ENCODE measurements at regions not wholly inside any gene's neighbourhood (a gene's known extent, or its start where the extent isn't known, plus 50 kb on each side); places are given as distances from the start of the nearest gene placed in this dataset.
A peak's percentile ranks its signal among the peaks of the same experiment; 100 is the strongest.
"Not testable (repeated sequence)": the region's sequence is repeated elsewhere in the genome, so short reads cannot be mapped to it uniquely, and the experiment has no call there.

- H3K36me3 ChIP-seq (replicated peaks in 1 of 2; ENCODE audit: control insufficient read depth in 1 of 2, insufficient read depth in 2 of 2, low read length in 2 of 2) = no peaks in the 10 kb centered on the region
- Mint-ChIP-seq H3K27me3 (ENCODE audit: low read depth in 3 of 3) (peaks cover 13 to 27% (median 25%) of the 10 kb centered on the region in 3 donors), H3K4me1 (peaks cover 10% of the 10 kb centered on the region), H3K9me3 (peaks cover 0 to 7% (median 4%) of the 10 kb centered on the region in 7 donors), H3K27ac (no peak overlapping the region), H3K4me3 (peak overlapping the region in 1 of 2 donors; percentile 29), H3K36me3 (no peaks in the 10 kb centered on the region)
- WGBS (ENCODE audit: insufficient coverage) = 99% methylated on average over 9 of the region's 10 CpGs
- H3K4me2 ChIP-seq (replicated peaks; ENCODE audit: extremely low read depth, low read length, poor library complexity, severe bottlenecking) = no peak overlapping the region
- no peak overlapping the region for H2AFZ ChIP-seq (ENCODE audit: insufficient read depth, low read depth, low read length, poor library complexity, severe bottlenecking)
- H3K4me1 ChIP-seq (ENCODE audit: control insufficient read depth in 1 of 2, insufficient read depth in 2 of 2, low read length in 2 of 2) = peaks cover 4 to 5% of the 10 kb centered on the region in 2 donors
- no peak overlapping the region for H3K27ac ChIP-seq (ENCODE audit: low read depth in 1 of 2, low read length in 2 of 2)
- no peaks in the 10 kb centered on the region for H4K20me1 ChIP-seq (ENCODE audit: insufficient read depth, low read length)
- no peaks in the 10 kb centered on the region for H3K9me3 ChIP-seq (replicated peaks in 1 of 2; ENCODE audit: control insufficient read depth in 1 of 2, insufficient read depth in 1 of 2, low read length in 2 of 2)
- H3K27me3 ChIP-seq (ENCODE audit: control insufficient read depth in 2 of 2, insufficient read depth in 2 of 2, low read length in 2 of 2) = peaks cover 2 to 4% of the 10 kb centered on the region in 2 donors
- no peaks in the 10 kb centered on the region for H3K79me2 ChIP-seq (ENCODE audit: insufficient read depth, low read length)
- no peak for DNase-seq
- H3K9ac ChIP-seq (ENCODE audit: insufficient read depth, low read length, poor library complexity, severe bottlenecking) = no peak overlapping the region
- H3K4me3 ChIP-seq (replicated peaks in 1 of 3; ENCODE audit: low read depth in 2 of 3, low read length in 3 of 3) = no peak overlapping the region
- intact Hi-C loops (cut with micrococcal nuclease) = no loop called here
- no peak for TF ChIP-seq CTCF (IDR thresholded peaks at IDR 0.05)
Observed at GRCh38 chr20:47980336-47981177, 195.3 kb upstream of the SULF2 start.

GRCh38 chr20:47979361-47980095, 194.2 kb upstream of the SULF2 start:
- WGBS (ENCODE audit: insufficient coverage) = 80% methylated on average over 4 of the region's 11 CpGs
- H2AFZ ChIP-seq (ENCODE audit: insufficient read depth, low read depth, low read length, poor library complexity, severe bottlenecking); H3K36me3 Mint-ChIP-seq; intact Hi-C loops (cut with micrococcal nuclease); H3K4me2 ChIP-seq (replicated peaks; ENCODE audit: extremely low read depth, low read length, poor library complexity, severe bottlenecking); H3K27ac ChIP-seq (ENCODE audit: low read depth in 1 of 2, low read length in 2 of 2); H3K9ac ChIP-seq (ENCODE audit: insufficient read depth, low read length, poor library complexity, severe bottlenecking); H3K9me3 Mint-ChIP-seq; H3K9me3 ChIP-seq (replicated peaks in 1 of 2; ENCODE audit: control insufficient read depth in 1 of 2, insufficient read depth in 1 of 2, low read length in 2 of 2); H3K27ac Mint-ChIP-seq; H3K79me2 ChIP-seq (ENCODE audit: insufficient read depth, low read length); DNase-seq; H3K27me3 ChIP-seq (ENCODE audit: control insufficient read depth in 2 of 2, insufficient read depth in 2 of 2, low read length in 2 of 2); H4K20me1 ChIP-seq (ENCODE audit: insufficient read depth, low read length); H3K4me3 ChIP-seq (replicated peaks in 1 of 3; ENCODE audit: low read depth in 2 of 3, low read length in 3 of 3); H3K36me3 ChIP-seq (replicated peaks in 1 of 2; ENCODE audit: control insufficient read depth in 1 of 2, insufficient read depth in 2 of 2, low read length in 2 of 2): not testable (repeated sequence)
- H3K4me1 ChIP-seq (ENCODE audit: control insufficient read depth in 1 of 2, insufficient read depth in 2 of 2, low read length in 2 of 2) = peaks cover 15% of the 10 kb centered on the region in 2 donors
- Mint-ChIP-seq H3K4me3 (peak overlapping the region in 1 of 2 donors; percentile 72), H3K4me1 (peaks cover 20% of the 10 kb centered on the region), H3K27me3 (ENCODE audit: low read depth in 3 of 3) (peaks cover 13 to 27% (median 24%) of the 10 kb centered on the region in 3 donors)

- H2AFZ ChIP-seq (ENCODE audit: insufficient read depth, low read depth, low read length, poor library complexity, severe bottlenecking); H3K9me3 Mint-ChIP-seq; H3K27me3 ChIP-seq (ENCODE audit: control insufficient read depth in 2 of 2, insufficient read depth in 2 of 2, low read length in 2 of 2); H4K20me1 ChIP-seq (ENCODE audit: insufficient read depth, low read length); H3K79me2 ChIP-seq (ENCODE audit: insufficient read depth, low read length); H3K36me3 ChIP-seq (replicated peaks in 1 of 2; ENCODE audit: control insufficient read depth in 1 of 2, insufficient read depth in 2 of 2, low read length in 2 of 2); H3K36me3 Mint-ChIP-seq; H3K9me3 ChIP-seq (replicated peaks in 1 of 2; ENCODE audit: control insufficient read depth in 1 of 2, insufficient read depth in 1 of 2, low read length in 2 of 2); intact Hi-C loops (cut with micrococcal nuclease); DNase-seq; H3K4me3 ChIP-seq (replicated peaks in 1 of 3; ENCODE audit: low read depth in 2 of 3, low read length in 3 of 3); H3K27ac ChIP-seq (ENCODE audit: low read depth in 1 of 2, low read length in 2 of 2); H3K9ac ChIP-seq (ENCODE audit: insufficient read depth, low read length, poor library complexity, severe bottlenecking); H3K4me2 ChIP-seq (replicated peaks; ENCODE audit: extremely low read depth, low read length, poor library complexity, severe bottlenecking); H3K27ac Mint-ChIP-seq: not testable (repeated sequence)
- Mint-ChIP-seq H3K27me3 (ENCODE audit: low read depth in 3 of 3) (peaks cover 16 to 25% (median 23%) of the 10 kb centered on the region in 3 donors), H3K4me1 (peaks cover 21% of the 10 kb centered on the region), H3K4me3 (peak overlapping the region in 1 of 2 donors; percentile 72)
- 60% methylated on average over 1 of the region's 19 CpGs for WGBS (ENCODE audit: insufficient coverage)
- H3K4me1 ChIP-seq (ENCODE audit: control insufficient read depth in 1 of 2, insufficient read depth in 2 of 2, low read length in 2 of 2) = peaks cover 16 to 18% of the 10 kb centered on the region in 2 donors
Observed at GRCh38 chr20:47978428-47979120, 193.3 kb upstream of the SULF2 start.

Measured in CD14-positive monocyte (primary cell).